Breast epithelium (tissue), 4 donors: ENCODE measurements at regions not wholly inside any gene's neighbourhood (a gene's known extent, or its start where the extent isn't known, plus 50 kb on each side); places are given as distances from the start of the nearest gene placed in this dataset.

Experiments used
- DNase-seq, 2 donors: peaks; one replicate each; pipeline ENCODE4 v3.0.0-alpha.2; 2019; ENCODE audit warnings: low spot score in 2 of 2
- H3K27ac ChIP-seq, 2 donors: fragments of 200-600 bp; sonication (generic) in 1 of 2; one replicate each; pipeline ENCODE4 v1.5.1; 2016 to 2019; ENCODE audit warnings: mild to moderate bottlenecking in 1 of 2
- H3K27me3 ChIP-seq, 2 donors: fragments of 200-600 bp; sonication (generic) in 1 of 2; one replicate each; pipeline versions ENCODE4 v1.5.1 to v1.6.0; 2017 to 2019; ENCODE audit warnings: control low read depth in 1 of 2, mild to moderate bottlenecking in 1 of 2
- H3K36me3 ChIP-seq: fragments of 200-600 bp; one replicate; pipeline ENCODE4 v1.5.1; 2019
- H3K4me1 ChIP-seq, 2 donors: fragments of 200-600 bp; sonication (generic); one replicate each; pipeline ENCODE4 v1.5.1; 2016 to 2019; ENCODE audit warnings: control low read depth in 1 of 2
- H3K4me3 ChIP-seq, 3 donors: fragments of 200-600 bp; sonication (generic); 1 replicate in 2 of 3; 2 replicates in 1 of 3; pipeline ENCODE4 v1.5.1; 2016 to 2019; ENCODE audit warnings: mild to moderate bottlenecking in 3 of 3, moderate library complexity in 2 of 3
- H3K9me3 ChIP-seq, 2 donors: fragments of 200-600 bp; sonication (generic) in 1 of 2; one replicate each; pipeline ENCODE4 v1.5.1; 2016 to 2019; ENCODE audit warnings: control low read depth in 1 of 2
- CTCF ChIP-seq, 3 donors: fragments of 450-650 bp; IDR thresholded peaks; one replicate each; pipeline ENCODE4 v1.5.1; 2016 to 2017; ENCODE audit warnings: antibody characterized with exemption in 3 of 3, mild to moderate bottlenecking in 3 of 3, moderate library complexity in 3 of 3
- POLR2A ChIP-seq: fragments of 450-650 bp; IDR thresholded peaks from one replicate; pipeline ENCODE4 v1.6.1; 2016; ENCODE audit warnings: antibody characterized with exemption, mild to moderate bottlenecking, moderate library complexity
- POLR2AphosphoS5 ChIP-seq, 3 donors: sonication (generic); formaldehyde crosslinking; IDR thresholded peaks; one replicate each; pipeline ENCODE4 v1.6.1; 2017; ENCODE audit warnings: antibody characterized with exemption in 3 of 3
- intact Hi-C: fragments of 100-400 bp; cut with DNase I; formaldehyde crosslinking; loops from one replicate; pipeline ENCODE4 v1.15.1; 2023; ENCODE audit warnings: low total_unique reads

- Histone ChIP-seq H3K4me1 (no peaks in the 10 kb centered on the region), H3K4me3 (no peak overlapping the region), H3K36me3 (no peaks in the 10 kb centered on the region), H3K9me3 (no peaks in the 10 kb centered on the region), H3K27me3 (no peaks in the 10 kb centered on the region), H3K27ac (no peak overlapping the region)
- DNase-seq, result no peak
- intact Hi-C loops, result loop anchor here (2.0 kb wide), 1 partner anchor 32 kb away; no protein-coding TSS in a partner anchor
- TF ChIP-seq CTCF (IDR thresholded peaks at IDR 0.05) (no peak), POLR2AphosphoS5 (IDR thresholded peaks at IDR 0.05) (no peak), POLR2A (no peak)
Observed at GRCh38 chr18:68557183-68557582, 157.7 kb downstream of the TMX3 start.

DNA sequence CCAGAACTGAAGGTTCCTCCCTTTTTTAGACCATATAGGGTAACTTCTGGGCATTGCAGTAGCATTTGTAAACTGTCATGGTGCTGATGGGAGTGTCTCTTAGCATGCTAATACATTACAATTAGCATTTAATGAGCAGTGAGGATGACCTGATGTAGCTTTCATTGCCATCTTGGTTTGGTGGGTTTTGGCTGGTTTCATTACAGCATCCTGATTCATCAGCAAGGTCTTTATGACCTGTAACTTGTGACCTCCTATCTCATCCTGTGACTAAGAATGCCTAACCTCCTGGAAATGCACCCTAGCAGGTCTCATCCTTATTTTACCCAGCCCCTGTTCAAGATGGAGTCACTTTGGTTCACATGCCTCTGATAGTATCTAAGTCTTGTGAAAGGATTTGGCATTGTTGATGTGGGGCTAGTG is 159.0 kb downstream of the TMX3 start:
- no peak overlapping the region for H3K27ac ChIP-seq
- intact Hi-C loops, result loop anchor here (2.0 kb wide), 1 partner anchor 31 kb away; no protein-coding TSS in a partner anchor
- no peaks in the 10 kb centered on the region for H3K4me1 ChIP-seq
- no peak overlapping the region for H3K4me3 ChIP-seq
- DNase-seq, result no peak
- H3K9me3 ChIP-seq, result no peaks in the 10 kb centered on the region
- TF ChIP-seq POLR2AphosphoS5 (IDR thresholded peaks at IDR 0.05), result no peak
- no peak for TF ChIP-seq POLR2A
- no peak for TF ChIP-seq CTCF (IDR thresholded peaks at IDR 0.05)
- no peaks in the 10 kb centered on the region for H3K27me3 ChIP-seq
- no peaks in the 10 kb centered on the region for H3K36me3 ChIP-seq

GRCh38 chr18:68548904-68549870 is 165.7 kb downstream of the TMX3 start:
- H3K27ac ChIP-seq, result no peak overlapping the region
- no peaks in the 10 kb centered on the region for H3K36me3 ChIP-seq
- no peak overlapping the region for H3K4me3 ChIP-seq
- DNase-seq, result no peak
- H3K27me3 ChIP-seq, result no peaks in the 10 kb centered on the region
- TF ChIP-seq CTCF (IDR thresholded peaks at IDR 0.05) (no peak), POLR2A (no peak), POLR2AphosphoS5 (IDR thresholded peaks at IDR 0.05) (no peak)
- no peaks in the 10 kb centered on the region for H3K4me1 ChIP-seq
- no peaks in the 10 kb centered on the region for H3K9me3 ChIP-seq
- intact Hi-C loops, result no loop called here

GRCh38 chr18:68543344-68543743 is 171.6 kb downstream of the TMX3 start:
- Histone ChIP-seq H3K27ac (no peak overlapping the region), H3K27me3 (no peaks in the 10 kb centered on the region), H3K36me3 (no peaks in the 10 kb centered on the region), H3K4me3 (no peak overlapping the region), H3K4me1 (no peaks in the 10 kb centered on the region), H3K9me3 (no peaks in the 10 kb centered on the region)
- intact Hi-C loops, result no loop called here
- DNase-seq, result no peak
- TF ChIP-seq POLR2AphosphoS5 (IDR thresholded peaks at IDR 0.05) (no peak), CTCF (IDR thresholded peaks at IDR 0.05) (no peak)

- TF ChIP-seq CTCF (IDR thresholded peaks at IDR 0.05), result no peak
- Histone ChIP-seq H3K27ac (no peak overlapping the region), H3K36me3 (no peaks in the 10 kb centered on the region), H3K9me3 (no peaks in the 10 kb centered on the region), H3K4me3 (no peak overlapping the region), H3K27me3 (no peaks in the 10 kb centered on the region), H3K4me1 (no peaks in the 10 kb centered on the region)
- intact Hi-C loops, result no loop called here
- DNase-seq, result no peak
Observed at GRCh38 chr18:68542846-68543245, 172.1 kb downstream of the TMX3 start.
